ENCODE measurements at regions not wholly inside any gene's neighbourhood (a gene's known extent, or its start where the extent isn't known, plus 50 kb on each side); places are given as distances from the start of the nearest gene placed in this dataset.

DNA sequence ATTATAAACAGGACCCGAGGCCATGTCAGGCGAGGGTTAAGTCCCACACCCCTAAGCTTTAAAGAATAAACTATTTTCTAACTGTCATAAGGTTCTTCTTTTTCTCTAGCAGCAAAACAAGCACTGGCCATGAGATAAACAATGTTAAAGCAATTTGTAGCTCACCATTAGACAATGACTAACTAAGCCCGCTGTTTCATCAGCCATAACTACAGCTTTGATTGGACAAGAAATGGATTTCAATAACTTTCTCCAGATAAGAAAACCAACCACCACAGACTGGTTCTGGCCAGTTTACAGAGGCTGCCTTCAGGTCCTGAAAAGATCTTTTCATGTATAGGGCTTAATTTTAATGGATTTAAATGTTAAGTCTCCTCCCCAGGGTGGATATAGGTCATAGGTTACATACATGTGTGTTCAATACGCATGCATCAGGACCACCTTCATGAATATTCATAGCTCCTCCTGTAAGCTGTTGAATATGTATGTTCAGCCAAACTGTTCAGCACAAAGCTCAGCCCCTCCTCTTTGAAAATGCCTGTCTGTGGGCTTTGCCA, 108.7 kb upstream of the RAB6C start:
- DNase-seq (ENCODE audit: low spot score) = no peak

DNA sequence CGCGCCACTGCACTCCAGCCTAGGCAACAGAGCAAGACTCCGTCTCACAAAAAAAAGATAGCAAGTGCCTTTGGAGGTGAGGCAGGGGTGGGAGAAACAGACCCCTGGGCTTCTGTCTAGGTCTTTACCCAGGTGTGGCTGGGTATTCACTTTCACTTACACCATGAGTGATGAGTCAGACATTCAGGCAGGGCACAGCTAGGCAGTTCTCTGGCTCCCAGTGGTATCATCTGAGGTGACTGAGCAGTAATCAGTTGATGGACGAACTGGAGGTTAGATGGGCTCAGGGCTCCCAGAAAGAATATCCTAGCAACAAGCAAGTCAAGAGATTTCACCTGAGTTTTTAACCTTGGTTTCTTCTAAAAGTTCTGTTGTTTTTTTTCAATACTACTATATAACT, 107.0 kb upstream of the RAB6C start:
- DNase-seq (ENCODE audit: low spot score) = peak; percentile 32

DNA sequence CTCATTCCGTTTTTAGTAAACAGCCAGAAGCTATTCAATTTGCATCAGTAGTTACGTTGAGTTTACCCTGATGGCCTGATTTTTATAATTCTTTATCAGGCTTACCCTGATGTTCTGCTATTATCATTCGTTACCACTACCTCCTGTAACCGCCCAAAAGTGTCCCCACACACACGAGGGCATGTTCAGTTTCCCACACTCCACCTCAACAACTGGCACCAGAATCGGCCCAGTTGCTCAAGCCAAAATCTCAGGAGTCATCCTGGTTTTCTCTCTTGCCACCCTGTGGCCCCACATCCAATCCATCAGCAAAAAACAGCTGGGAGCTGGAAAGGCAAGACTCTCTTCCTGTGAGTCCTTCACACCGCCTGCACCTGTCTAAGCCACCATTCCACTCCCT, 102.9 kb upstream of the RAB6C start:
- no peak for DNase-seq (ENCODE audit: low spot score)

DNA sequence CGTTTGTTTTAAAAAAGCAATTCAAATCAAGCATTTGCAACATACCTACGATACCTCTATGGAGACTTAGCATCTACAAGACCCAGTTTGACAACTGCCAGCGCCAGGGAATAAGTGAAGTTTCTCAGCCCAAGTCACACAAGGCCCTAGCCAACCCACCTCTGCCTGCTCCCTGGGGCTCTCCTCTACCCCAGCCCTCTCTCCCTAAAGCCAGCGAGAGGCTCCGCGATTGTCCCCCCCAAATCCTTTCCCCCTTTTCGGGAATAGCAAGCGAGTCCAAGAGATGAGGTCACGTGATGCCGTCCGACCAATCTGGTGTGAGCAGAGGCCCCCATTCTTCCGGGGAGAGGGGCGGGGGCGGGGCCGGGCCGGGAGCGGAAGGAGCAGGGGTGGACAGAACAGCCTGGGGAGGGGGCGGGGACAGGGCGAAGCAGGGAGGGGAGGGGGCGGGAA, 102.2 kb upstream of the RAB6C start:
- DNase-seq (ENCODE audit: low spot score) = peak; percentile 81

DNA sequence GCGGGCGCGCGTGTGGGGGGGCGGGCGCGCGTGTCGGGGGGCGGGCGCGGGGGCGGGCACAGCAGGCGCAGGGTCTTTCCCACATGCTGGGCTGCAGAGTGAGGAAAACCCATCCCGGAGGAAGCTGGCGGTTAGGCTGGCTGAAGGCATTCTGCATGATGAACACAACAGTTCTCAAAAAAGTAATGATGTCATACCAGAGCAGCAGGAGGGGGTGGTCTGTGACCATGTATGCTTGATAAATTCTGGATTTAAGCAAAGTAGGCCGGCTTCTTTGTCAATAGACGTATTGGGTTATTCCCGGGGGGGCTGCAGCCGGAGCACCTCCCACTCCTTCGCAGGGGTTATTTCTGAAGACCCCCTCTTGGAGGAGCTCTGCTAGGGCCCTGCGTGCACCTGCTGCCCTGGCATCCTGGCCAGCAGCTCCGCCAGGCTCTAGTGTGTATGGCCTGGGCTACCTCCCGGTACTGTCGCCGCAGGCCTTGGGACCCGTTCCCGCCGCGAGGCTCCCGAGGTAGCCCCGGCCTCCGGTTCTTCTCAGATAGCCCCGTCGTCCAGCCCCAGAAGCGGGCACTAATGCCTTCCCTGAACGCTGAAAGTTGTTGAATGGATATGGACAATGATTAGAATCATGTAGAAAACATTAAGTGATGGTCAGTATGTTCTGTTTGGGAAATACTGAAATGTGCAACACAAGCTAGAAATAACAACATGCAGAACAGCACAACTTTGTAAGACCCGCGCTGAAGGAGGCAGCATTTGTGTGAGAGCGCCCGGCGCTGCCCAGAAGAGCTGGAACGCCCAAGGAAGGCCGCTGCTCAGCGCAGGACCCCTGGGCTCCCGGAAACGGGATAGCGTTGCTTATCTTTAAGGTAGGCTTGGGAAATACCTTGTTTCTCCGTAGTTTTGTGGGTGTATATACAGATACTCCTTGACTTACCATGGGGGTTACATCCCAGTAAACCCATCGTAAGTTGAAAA, 101.4 kb upstream of the RAB6C start:
- DNase-seq (ENCODE audit: low spot score) = peak; percentile 57

DNA sequence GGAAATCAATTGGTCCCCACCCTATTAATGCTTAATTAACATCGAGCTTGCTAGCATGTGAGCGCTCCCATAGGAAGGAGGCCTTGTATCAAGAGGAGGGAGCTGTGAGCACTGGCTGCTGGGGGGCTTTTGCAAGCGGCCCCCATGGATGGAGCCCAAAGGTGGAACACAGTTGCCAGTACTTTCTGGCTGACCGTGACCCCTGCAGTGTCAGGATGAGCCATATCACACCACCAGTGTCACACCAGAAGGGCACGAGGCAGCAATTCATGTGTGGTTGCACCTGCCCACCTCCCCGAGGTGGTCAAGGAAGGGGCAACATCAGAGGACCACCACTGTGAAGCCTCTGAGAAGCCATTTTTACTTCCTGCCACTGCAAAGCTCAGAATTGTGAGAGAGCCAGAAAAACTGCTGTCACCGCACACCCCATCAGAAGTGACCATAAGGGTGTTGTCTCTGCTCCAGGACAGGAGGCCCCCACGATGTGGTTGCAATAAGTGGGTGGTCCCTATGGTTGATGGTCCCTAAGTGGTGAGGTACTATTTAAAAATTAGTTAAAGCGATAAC, 99.8 kb upstream of the RAB6C start:
- DNase-seq (ENCODE audit: low spot score) = no peak

DNA sequence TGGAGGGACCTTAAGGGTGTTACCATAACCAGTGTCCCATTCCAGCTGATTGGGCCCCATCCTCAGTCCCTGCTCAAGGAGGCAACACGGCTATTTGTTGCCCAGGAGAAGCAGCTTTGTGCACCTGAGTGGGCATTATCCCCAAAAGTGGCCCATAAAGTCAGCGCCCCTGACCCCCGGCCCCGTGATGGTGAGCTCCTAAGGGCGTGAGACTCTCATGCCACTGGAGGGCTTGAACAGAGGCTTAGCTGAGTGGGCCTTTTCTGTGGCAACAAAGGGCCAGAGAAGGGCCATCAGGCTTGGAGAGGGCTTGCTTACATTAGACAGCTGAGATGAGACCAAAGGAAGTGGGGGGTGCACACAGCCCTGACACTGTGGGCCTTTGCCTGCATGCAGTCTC, 99.2 kb upstream of the RAB6C start:
- DNase-seq (ENCODE audit: low spot score) = no peak

DNA sequence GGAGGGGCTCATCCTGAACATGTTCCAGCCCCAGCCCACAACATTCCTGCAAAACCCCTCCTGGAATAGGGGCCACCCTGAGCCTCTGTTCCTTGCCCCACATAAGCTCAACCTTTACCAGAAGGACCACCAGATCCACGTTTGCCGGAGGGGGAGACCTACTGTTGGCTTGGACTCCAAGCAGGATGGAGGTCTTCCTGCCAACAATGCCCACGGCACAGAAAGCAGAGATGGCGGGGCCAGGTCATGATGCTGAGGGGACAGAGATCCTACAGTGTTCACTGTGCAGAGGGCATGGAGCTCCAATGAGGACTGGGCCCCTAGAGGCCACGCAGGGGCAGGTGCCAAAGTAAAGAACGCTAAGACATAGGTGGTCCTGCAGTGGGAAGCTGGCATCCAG, 98.5 kb upstream of the RAB6C start:
- no peak for DNase-seq (ENCODE audit: low spot score)

DNA sequence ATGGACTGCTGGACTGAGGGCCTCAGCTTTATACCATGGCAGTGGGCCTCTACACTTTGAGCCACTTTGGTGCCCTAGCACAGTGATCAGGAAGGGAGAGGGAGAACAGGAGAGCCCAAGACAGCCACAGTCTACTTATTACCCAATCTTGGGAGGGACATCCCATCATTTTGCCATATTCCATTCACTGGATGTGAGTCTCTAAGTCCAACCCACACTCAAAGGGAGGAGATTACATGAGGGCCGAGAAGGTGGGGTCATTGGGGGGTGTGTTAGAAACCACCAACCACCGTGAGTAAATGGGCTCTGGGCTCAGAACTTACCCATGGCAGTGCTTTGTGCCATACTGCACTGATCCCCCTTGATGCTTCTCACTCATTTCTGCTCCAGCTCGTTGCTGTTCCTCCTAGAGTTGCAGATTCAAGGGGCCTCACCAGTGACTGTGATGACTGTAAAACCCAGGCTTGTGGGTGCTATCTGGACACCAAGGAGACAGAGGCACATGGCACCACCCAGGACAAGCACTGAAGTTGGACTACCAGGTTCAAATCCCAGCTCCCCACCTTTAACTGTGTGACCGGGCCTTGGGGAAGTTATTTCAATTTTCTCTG, 97.6 kb upstream of the RAB6C start:
- DNase-seq (ENCODE audit: low spot score) = no peak

DNA sequence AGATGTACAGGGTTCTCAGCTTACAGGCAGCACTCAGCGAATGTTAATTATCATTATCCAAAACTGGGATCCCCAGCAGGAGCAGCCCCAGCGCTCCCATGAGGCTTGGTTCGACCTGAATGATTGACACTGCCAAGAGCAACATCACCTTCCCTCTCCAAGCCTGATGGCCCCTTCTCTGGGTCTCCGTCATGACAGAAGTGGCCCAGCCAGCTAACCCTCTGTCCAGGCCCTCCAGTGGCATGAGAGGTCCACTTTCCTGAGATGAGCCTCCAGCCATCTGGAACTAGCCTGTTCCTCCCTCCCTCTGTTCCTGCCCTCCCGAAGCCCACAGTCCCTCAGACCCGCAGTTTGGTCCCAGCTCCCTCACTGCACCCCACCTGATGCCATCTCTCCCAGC, 97.0 kb upstream of the RAB6C start:
- DNase-seq (ENCODE audit: low spot score) = no peak

DNA sequence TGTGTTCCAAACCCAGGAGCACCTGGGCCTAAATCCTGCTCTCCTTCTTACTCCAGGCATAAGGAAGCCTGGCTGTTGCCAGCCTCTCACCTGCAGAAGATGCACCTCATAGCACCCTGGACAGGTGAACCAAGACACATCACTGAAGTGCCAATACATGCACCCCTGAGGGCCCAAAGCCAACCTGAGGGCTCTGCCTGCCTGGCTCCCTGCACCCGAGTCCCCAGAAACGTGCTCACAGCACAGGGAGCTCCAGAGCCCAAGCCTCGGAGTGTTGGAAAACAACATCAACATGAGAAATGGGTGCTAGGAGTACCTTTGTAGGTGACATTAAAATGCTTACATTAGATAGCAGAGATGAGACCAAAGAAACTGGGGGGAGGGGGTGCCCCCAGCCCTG, 96.3 kb upstream of the RAB6C start:
- DNase-seq (ENCODE audit: low spot score) = no peak

DNA sequence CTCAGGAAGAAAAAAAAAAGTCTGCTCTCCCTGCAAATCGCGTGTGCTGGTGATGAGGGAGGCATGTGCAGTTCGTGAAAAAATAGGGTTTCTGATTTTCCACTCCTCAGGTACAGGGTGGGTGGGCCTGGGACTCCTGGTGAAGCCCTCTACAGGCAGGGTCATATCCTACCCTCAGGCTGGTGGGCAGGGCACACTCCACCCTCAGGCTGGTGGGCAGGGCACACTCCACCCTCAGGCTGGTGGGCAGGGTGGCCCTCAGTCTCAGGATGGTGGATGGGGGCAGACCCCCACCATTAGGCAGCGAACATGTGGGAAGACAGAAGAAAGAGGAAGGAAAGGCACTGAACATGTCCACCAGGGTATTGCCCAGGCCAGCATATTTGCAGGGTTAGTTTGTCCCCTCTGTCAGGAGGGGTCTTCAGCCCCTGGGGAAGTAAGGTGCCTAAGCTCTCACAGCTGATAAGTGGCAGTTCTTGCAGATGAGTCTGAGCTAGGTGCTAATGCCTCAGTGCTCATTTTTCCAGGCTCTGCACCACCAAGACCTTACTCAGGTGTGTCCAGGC, 95.2 kb upstream of the RAB6C start:
- DNase-seq (ENCODE audit: low spot score) = no peak

DNA sequence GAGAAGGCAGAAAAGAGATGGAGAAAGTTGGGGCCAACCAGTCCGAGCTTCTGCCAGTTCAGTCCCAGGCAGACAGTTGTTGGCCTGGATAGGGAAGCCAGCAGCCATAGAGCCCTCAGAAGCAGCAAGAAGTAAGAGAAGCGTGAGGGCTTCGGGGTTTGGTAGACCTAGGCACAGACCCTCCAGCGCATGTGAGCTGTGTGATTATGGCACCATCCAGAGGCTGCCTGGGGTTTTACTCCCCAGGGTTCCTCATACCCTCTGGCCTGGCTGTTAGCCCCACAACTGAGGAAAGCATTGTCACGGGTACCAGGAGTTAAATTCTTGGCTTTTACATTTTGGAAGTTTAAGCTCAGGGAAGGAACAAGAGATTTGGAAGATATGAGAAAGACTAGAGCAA, 93.7 kb upstream of the RAB6C start:
- no peak for DNase-seq (ENCODE audit: low spot score)

DNA sequence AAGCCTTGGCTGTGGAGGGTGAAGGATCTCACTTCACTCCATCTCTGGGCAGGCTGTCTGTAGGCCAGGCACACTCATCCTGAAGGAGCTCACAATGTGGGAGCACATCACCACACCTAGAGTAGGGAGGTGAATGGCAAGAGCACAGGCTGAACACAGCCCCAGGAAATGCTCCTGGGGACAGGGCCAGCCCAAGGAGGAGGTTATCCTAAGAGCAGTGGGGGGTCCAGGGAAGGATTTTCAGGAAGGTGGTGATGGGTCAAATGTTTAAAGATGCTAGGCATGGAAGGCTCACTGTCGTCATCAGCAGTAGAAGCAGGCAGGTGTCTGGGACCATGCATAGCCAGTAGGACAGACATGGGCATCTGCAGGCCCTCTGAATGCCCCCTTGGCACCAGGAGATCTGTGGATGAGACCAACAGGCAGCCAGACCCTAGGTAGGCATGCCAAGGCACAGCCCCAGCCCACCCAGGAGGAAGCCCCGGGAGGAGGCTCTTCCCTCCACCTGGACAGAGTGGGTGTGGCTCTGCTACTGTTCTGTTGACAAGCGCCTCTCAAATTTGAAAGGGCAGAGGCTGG, 91.7 kb upstream of the RAB6C start:
- DNase-seq (ENCODE audit: low spot score) = no peak

DNA sequence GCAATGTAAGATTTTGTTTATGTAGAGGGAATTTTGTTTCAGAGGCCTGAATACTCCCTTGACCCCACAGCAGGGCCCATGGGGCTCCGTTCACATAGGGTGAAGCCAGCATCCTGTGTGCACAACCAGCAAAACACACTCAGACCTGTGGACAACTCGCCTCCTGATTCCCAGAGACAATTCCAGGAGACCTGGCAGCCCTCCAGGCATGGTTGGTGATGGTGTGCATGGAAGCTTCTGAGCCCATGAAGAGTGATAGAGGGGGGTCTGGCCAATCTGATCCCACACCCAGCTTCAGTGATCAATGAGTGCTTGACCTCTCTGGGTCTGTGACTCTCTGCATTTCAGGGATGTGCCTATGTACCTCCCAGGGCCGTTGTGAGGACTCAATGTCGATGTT, 91.0 kb upstream of the RAB6C start:
- no peak for DNase-seq (ENCODE audit: low spot score)

DNA sequence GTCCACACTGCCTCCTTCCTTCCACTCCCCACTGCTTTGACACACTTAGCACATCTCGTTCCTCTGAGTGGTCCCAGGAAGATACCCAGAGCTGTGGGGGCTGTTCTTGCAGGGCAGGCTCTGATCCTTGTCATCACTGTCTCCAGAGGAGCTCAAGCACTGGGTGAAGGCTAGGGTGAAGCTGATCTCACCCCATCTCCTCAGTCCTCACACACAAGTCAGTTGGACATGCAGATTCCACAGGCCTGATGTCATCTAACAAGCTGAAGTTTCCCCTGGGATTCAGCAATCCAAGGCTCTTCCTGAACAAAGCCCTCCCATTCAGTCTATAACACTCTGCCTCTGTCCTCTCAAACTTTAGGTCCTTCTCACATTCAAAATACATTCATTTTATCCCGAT, 90.6 kb upstream of the RAB6C start:
- DNase-seq (ENCODE audit: low spot score) = peak; percentile 66

DNA sequence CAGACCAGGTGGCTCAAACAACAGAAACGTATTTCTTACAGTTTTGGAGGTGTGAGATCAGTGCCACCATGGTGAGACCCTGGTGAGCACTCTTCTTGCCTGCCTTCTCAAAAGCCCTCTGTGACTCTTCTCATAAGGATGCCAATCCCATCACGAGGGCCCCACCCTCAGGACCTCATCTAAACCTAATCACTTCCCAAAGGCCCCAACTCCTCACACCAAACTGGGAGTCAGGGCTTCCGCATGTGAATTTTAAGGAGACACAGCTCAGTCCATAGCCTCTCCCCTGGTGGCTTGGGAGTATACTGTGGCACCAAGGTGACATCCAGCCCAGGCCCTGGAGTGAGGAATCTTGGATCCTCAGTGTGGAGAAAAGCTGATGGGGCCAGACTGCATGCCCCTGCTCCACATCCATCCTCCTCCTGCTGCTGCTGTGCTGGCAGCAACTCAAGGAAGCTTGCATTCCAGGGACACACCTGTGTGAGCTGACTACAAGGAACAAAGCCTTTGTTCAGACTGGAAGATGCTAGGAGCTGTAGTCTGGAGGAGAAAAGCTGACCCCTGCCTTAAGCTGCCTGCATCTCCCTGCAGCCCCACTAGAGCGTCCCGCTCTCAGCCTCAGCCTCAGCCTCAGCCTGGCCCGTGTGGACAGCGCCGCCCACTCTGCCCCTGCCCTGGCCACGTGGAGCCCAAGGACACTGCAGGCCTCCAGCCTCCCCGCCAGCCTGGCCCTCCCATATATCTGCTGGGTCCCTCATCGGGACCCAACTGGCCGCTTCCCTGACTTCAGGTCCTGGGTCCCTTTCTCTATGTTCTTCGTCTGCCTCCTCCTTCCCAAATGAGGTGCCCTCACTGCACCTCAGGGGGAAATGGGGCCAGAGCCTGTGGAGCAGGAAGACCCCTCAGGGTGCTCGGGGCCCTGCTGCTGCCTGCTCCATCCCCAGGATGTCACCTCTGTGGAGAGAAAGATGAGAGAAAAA, 87.8 kb upstream of the RAB6C start:
- DNase-seq (ENCODE audit: low spot score) = no peak

DNA sequence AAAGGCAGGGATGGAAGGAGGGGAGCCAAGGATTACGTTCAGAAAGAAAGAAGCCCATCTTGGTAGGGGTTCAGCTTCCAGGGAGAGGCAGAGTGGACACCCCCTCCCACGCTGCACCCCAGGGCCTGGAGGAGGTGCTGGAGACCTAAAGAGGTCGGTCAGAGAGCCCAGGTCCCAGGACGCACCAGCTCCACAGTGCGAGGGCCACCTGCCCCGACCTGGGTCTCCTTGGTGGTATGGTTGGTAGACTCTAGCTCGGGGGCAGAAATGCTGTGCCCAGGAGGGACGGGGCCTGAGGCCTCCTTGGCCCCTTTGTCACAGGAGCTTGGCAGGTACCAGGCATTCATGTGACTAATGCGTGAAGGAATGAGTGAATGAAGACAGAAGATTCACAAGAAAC, 87.1 kb upstream of the RAB6C start:
- no peak for DNase-seq (ENCODE audit: low spot score)

DNA sequence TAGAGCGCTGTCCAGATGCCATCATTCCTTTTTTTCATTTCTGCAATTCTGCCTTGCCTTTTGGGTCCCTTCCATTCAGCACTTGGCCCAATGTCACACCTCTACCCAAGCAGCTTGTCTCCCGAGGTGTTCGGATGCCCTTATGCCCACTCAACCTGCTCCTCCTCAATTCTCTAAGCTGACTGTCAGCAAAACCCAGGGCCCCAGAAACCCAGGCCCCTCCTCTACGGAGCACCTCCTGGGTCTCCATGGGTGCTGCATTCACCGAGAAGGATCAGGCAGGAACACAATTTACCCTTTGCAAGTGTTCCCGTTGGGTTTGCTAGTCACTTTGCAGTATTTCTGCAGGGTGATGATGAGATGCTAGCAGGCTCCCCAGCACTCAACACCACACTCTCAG, 86.7 kb upstream of the RAB6C start:
- no peak for DNase-seq (ENCODE audit: low spot score)

DNA sequence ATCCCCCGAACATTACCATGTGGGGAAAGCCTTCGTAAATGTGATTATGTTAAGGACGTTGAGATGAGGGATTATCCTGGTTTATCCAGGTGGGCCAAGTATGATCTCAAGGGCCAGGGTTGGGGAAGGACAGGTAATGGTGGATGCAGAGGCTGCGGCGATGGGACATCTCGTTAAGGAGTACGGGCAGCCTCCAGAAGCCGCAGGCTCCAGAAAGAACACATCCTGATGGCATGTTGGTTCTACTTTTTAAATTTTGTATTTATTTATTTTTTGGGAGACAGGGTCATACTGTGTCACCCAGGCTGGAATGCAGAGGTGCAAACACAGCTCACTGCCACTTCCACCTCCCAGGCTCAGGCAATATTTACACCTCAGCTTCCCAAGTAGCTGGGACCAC, 86.2 kb upstream of the RAB6C start:
- DNase-seq (ENCODE audit: low spot score) = no peak

DNA sequence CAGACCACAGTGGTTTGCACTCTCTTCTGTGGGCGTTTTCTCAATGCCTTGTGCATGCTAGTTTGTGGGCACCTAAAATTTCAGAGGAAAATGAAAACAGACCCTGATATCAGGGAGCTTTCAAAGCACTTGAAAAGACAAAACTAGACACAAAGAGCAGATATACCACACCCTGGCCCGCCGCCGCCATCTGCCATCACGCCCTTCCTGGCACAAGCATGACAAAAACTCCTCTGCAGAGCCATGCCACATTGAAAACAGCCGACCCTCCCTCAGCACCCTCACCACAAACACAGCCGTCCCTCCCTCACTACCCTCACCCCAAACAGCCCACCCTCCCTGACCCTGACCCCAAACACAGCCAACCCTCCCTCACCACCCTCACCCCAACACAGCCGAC, 84.8 kb upstream of the RAB6C start:
- DNase-seq (ENCODE audit: low spot score) = no peak
